Erythroblast (primary cell): ENCODE measurements at regions not wholly inside any gene's neighbourhood (a gene's known extent, or its start where the extent isn't known, plus 50 kb on each side); places are given as distances from the start of the nearest gene placed in this dataset.

Source experiments
- DNase-seq, 2 experiments: peaks; one replicate each; lab custom pipeline; 2025; lab: John Stamatoyannopoulos, UW
- GATA1 ChIP-seq: IDR thresholded peaks from 2 replicates; pipeline ENCODE4 v1.6.1; 2011; ENCODE audit warnings: low read depth, mild to moderate bottlenecking, control low read depth, low read length, moderate library complexity
- POLR2A ChIP-seq: IDR thresholded peaks from 2 replicates; pipeline ENCODE4 v1.6.1; 2011; ENCODE audit warnings: mild to moderate bottlenecking, low read length

GRCh38 chr17:77418609-77419008, 277.8 kb downstream of the SEC14L1 start:
- TF ChIP-seq POLR2A, result no peak
- no peak for TF ChIP-seq GATA1
- DNase-seq, result no peak

- no peak for TF ChIP-seq GATA1
- DNase-seq, result no peak
Observed at GRCh38 chr17:77419095-77419494, 278.3 kb downstream of the SEC14L1 start.

GRCh38 chr17:77419547-77420094, 278.9 kb downstream of the SEC14L1 start:
- DNase-seq, result no peak
- TF ChIP-seq POLR2A (no peak), GATA1 (no peak)

- no peak for DNase-seq
- TF ChIP-seq GATA1 (no peak), POLR2A (no peak)
Observed at GRCh38 chr17:77420095-77420803, 279.5 kb downstream of the SEC14L1 start.

- TF ChIP-seq GATA1 (no peak), POLR2A (no peak)
- no peak for DNase-seq
Observed at GRCh38 chr17:77420804-77421629, 280.2 kb downstream of the SEC14L1 start.

- no peak for TF ChIP-seq GATA1
- no peak for TF ChIP-seq POLR2A
- no peak for DNase-seq
Observed at GRCh38 chr17:77421630-77421972, 280.8 kb downstream of the SEC14L1 start.

GRCh38 chr17:77422104-77422747, 281.5 kb downstream of the SEC14L1 start:
- no peak for DNase-seq

GRCh38 chr17:77422748-77423113, 282.0 kb downstream of the SEC14L1 start:
- TF ChIP-seq POLR2A, result no peak
- TF ChIP-seq GATA1, result no peak
- DNase-seq, result no peak

More at GRCh38 chr17:77422104-77422747, 281.5 kb downstream of the SEC14L1 start:
- no peak for TF ChIP-seq POLR2A
- TF ChIP-seq GATA1, result no peak

GRCh38 chr17:77423589-77424451, 283.1 kb downstream of the SEC14L1 start:
- TF ChIP-seq GATA1 (no peak), POLR2A (no peak)
- DNase-seq, result no peak

GRCh38 chr17:77424585-77425344, 284.0 kb downstream of the SEC14L1 start:
- DNase-seq, result no peak
- TF ChIP-seq GATA1, result no peak
- no peak for TF ChIP-seq POLR2A

- TF ChIP-seq POLR2A (no peak), GATA1 (no peak)
- DNase-seq, result no peak
Observed at GRCh38 chr17:77425348-77425747, 284.6 kb downstream of the SEC14L1 start.
